HG02970 (cell line): ENCODE measurements at regions not wholly inside any gene's neighbourhood (a gene's known extent, or its start where the extent isn't known, plus 50 kb on each side); places are given as distances from the start of the nearest gene placed in this dataset.

Source experiments
- ATAC-seq: cut with Tn5 transposase; IDR thresholded peaks from one replicate; pipeline ENCODE4 v1.9.1; 2021; ENCODE audit warnings: mild to moderate bottlenecking, moderate library complexity, moderate number of reproducible peaks; ENCODE audit not compliant: unreplicated experiment, low FRiP score

- ATAC-seq, result no peak
Measured at GRCh38 chr1:199747984-199748383, 279.5 kb upstream of the NR5A2 start.

- no peak for ATAC-seq
Measured at GRCh38 chr1:199751506-199751905, 276.0 kb upstream of the NR5A2 start.

DNA sequence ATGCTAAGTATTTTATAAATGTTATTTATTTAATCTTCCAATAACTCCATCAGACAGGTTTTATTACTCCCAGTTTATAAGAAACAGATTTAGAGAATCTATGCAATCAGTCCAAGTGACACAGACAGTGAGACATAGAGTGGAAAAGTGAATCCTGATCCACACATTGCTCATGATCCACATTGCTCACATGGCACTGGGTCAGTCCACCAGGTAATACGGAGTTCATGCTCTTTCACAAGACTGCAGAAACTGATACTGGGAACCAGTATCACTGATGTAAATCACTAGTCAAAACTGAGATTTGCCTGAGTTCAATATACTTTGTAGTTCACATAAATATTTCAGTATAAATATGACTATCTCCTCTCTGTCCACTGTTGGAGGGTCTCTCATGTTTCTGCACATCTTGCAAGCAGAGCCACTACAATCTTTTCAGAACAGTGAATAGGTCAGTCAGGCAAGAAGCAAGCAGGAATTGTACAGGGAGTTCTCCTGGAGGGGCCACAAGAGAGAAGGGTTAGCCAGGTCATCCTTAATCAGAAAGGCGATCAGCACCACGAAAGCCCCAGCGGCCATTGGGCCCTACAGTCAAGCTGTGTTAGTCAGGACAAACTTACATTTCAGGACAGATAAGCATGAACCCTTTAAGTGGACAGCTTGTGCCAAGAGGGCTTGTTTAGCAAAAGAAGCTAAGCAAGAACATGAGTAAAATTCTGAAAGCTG lies 275.4 kb upstream of the NR5A2 start:
- ATAC-seq, result no peak

- no peak for ATAC-seq
Measured at GRCh38 chr1:199752688-199753027, 274.9 kb upstream of the NR5A2 start.

DNA sequence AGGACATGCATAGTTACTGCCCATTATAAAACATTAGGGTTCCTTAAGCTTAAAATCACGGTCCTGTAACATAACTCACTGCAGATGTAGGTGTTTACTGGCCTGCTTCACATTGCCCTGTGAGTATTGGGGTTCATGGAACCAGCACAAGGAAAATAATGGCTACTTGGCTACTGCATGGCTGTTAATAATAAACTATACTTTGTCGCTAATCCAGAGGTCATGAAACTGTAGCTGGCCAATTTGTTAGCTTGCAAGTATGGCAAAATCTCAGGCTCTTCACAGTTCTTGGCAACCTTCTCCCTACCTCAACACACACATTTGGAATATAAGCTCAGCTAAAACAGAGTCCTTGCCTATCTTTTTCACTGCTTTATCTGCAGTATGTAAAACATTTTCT lies 274.0 kb upstream of the NR5A2 start:
- ATAC-seq, result no peak

- no peak for ATAC-seq
Measured at GRCh38 chr1:199756066-199756465, 271.4 kb upstream of the NR5A2 start.

GRCh38 chr1:199758626-199759255 lies 268.8 kb upstream of the NR5A2 start:
- ATAC-seq, result no peak

GRCh38 chr1:199759268-199759730 lies 268.2 kb upstream of the NR5A2 start:
- ATAC-seq, result no peak

DNA sequence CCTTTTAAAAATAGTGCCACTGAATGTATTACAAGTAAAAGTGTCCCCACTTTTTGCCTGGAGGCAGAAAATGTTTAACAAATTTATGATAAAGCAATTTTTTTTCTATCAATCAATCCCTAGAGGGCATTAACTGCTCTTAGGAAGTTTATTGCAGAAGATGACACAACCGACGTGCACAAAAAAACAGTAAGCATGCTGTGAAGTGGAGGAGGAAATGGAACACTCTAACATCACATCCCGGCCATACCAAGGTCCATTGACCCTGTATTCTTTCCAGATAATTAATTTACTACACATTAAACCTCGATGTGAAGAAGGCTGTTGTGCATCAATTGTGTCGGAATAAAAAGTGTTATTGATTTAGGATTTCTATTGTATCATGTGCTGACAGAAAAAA lies 264.9 kb upstream of the NR5A2 start:
- ATAC-seq, result no peak

- ATAC-seq, result no peak
Measured at GRCh38 chr1:199766218-199766792, 261.2 kb upstream of the NR5A2 start.

GRCh38 chr1:199767700-199768099 lies 259.8 kb upstream of the NR5A2 start:
- no peak for ATAC-seq

DNA sequence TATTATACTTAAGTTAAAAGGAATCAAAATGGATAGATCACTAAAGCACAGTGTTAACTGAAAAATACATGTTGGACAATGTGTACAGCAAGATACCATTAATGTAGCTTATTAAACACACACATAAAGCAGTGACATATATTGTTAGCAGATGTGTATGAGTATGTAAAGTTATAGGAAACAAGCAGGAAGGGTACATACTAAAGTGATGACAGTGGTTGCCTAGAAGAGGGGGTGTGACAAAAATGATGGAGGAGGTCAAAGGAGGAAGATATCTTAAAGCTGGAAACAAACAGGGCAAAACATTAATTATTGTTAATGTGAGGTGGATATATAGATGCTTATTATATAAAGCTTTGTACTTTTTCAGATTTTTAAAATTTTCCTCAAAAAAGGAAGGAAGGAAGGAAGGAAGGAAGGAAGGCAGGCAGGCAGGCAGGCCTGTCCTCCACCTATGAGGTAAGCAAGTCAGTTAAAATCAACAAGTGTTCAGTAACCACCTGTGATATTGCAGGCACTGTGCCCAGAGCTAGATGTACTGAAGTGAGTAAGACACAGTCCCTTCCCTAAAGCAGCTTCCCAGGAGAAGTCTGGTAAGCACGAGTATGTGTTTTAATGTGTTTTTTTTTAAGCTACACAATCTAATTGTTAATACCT lies 252.9 kb upstream of the NR5A2 start:
- ATAC-seq, result no peak

- ATAC-seq, result no peak
Measured at GRCh38 chr1:199776768-199777497, 250.6 kb upstream of the NR5A2 start.

GRCh38 chr1:199778324-199778955 lies 249.1 kb upstream of the NR5A2 start:
- no peak for ATAC-seq

- ATAC-seq, result no peak
Measured at GRCh38 chr1:199780091-199780490, 247.4 kb upstream of the NR5A2 start.

- no peak for ATAC-seq
Measured at GRCh38 chr1:199780948-199781670, 246.4 kb upstream of the NR5A2 start.

DNA sequence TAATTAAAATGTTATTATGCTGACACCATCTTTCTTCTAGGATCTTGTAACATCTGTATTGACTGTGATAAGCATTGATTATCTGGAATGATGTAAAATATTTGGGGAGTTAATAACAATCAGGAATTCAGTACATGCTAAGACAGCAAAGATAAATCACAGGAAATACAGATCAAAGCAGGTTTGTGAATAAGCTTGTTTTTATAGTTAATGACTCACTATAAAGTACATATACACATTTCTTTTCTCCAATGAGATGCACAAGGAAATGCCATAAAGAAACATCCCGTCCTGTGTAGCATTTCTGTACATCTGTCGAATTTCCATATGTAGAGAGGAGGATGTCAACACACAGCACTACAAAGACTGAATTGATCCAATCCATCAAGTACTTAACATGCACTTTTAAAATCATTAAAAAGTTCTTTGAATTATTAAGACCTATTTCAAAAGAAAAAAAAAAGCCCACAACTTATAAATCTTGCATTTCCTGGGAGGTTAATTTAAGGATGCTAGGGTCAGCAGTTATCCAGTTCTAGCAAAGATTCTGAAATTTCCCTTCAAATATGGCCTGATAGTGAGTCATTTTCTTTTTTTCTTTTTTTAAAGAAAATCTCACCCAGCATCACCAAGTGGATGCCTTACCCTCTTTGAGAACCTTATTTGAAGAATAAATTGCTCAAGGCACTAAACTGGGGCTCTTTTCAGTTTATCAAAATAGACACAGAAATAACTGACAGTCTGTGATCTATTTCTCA lies 243.2 kb upstream of the NR5A2 start:
- no peak for ATAC-seq

DNA sequence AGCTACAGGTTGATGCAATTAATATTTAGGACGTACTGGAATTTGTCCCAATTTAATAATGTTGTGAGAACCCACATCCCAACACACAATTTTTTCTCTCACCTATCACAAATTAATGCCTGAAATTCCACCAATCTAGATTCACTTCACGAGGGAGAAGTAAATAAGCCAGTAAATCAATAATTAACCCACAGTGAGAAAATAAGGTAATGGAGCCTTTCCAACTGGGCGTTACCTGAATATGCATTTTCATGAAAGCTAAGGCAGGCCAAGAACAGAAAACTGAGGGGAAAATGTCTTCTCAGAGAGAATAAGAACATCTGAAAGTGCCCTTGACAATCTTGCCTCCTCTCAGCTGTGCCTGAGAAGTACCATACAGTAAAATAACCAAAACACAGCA lies 240.8 kb upstream of the NR5A2 start:
- ATAC-seq, result no peak

GRCh38 chr1:199789141-199789540 lies 238.4 kb upstream of the NR5A2 start:
- no peak for ATAC-seq
